ENCODE measurements at regions not wholly inside any gene's neighbourhood (a gene's known extent, or its start where the extent isn't known, plus 50 kb on each side); places are given as distances from the start of the nearest gene placed in this dataset.

DNA sequence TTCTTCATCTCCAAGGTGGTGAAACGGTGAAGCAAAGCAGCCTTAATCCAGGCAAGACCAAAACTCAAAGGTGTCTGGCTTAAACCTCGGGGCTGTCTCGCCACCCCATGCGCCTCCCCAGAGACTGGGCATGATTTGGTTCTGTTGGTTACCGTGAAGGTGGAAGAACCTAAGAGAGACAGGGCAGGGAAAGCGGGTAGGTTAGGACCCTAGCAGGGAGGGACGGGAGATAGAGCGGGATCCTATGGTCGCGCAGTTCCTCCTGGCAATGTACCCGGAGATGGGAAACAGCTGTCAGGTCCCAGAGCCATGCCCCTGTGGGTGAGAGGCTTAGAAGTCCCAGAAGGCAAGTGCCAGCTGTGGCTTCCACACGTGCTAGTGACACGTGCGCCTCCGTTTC lies 418.3 kb upstream of the IRX1 start:
- FAIRE-seq (no peak), DNase-seq (ENCODE audit: low read depth, low spot score) (no peak), ATAC-seq (no peak)
- TF ChIP-seq NFIC (IDR thresholded peaks at IDR 0.05; ENCODE audit: low read depth, low read length) (no peak), YBX1 (IDR thresholded peaks at IDR 0.05) (no peak), SMAD1 (IDR thresholded peaks at IDR 0.05; ENCODE audit: low read depth, partially characterized antibody) (no peak), KLF5 (IDR thresholded peaks at IDR 0.05; ENCODE audit: partially characterized antibody) (no peak), HDAC6 (IDR thresholded peaks at IDR 0.05; ENCODE audit: unreplicated experiment) (no peak), POLR2AphosphoS2 (IDR thresholded peaks at IDR 0.05; ENCODE audit: low read depth, low read length) (no peak)
- TF ChIP-seq, protein P1, sequence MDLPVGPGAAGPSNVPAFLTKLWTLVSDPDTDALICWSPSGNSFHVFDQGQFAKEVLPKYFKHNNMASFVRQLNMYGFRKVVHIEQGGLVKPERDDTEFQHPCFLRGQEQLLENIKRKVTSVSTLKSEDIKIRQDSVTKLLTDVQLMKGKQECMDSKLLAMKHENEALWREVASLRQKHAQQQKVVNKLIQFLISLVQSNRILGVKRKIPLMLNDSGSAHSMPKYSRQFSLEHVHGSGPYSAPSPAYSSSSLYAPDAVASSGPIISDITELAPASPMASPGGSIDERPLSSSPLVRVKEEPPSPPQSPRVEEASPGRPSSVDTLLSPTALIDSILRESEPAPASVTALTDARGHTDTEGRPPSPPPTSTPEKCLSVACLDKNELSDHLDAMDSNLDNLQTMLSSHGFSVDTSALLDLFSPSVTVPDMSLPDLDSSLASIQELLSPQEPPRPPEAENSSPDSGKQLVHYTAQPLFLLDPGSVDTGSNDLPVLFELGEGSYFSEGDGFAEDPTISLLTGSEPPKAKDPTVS (IDR thresholded peaks at IDR 0.05; ENCODE audit: low read depth, low read length): no peak
- BruUV-seq (replicated peaks): no TSS peak
- Histone ChIP-seq H3K9me3 (replicated peaks; ENCODE audit: control insufficient read depth, insufficient read depth, low read length) (no peaks in the 10 kb centered on the region; the same call in 2 of the 3 replicates), H3K4me1 (ENCODE audit: control insufficient read depth, insufficient read depth, low read length) (no peaks in the 10 kb centered on the region), H3K36me3 (ENCODE audit: control insufficient read depth in 2 of 2, insufficient read depth in 2 of 2, low read length in 1 of 2) (no peaks in the 10 kb centered on the region), H3K9ac (ENCODE audit: control insufficient read depth, insufficient read depth, low read length) (no peak overlapping the region), H3K4me3 (no peak overlapping the region), H3K4me2 (ENCODE audit: control insufficient read depth, insufficient read depth) (no peak overlapping the region), H3K27ac (ENCODE audit: control insufficient read depth, insufficient read depth) (no peak overlapping the region), H3K27me3 (replicated peaks in 1 of 2; ENCODE audit: control insufficient read depth in 2 of 2, insufficient read depth in 2 of 2, low read length in 1 of 2) (no peaks in the 10 kb centered on the region), H2AFZ (ENCODE audit: control insufficient read depth, low read depth, low read length) (no peak overlapping the region), H3K79me2 (ENCODE audit: control insufficient read depth, insufficient read depth, low read length) (no peaks in the 10 kb centered on the region), H4K20me1 (ENCODE audit: control insufficient read depth, insufficient read depth) (no peaks in the 10 kb centered on the region)
- ChIA-PET POLR2A (no interaction called here), SMC1A (ENCODE audit: uncharacterized antibody, unreplicated experiment) (no interaction called here), RAD21 (ENCODE audit: unreplicated experiment) (no interaction called here), CTCF (no interaction called here)
- WGBS (ENCODE audit: insufficient coverage, insufficient replicate concordance, low lambda C conversion rate, missing lambda C conversion rate): 58% methylated on average over 15 of the region's 15 CpGs
- in situ Hi-C loops (cut with MboI) (no loop called here), intact Hi-C loops (cut with micrococcal nuclease; ENCODE audit: unreplicated experiment) (no loop called here)

DNA sequence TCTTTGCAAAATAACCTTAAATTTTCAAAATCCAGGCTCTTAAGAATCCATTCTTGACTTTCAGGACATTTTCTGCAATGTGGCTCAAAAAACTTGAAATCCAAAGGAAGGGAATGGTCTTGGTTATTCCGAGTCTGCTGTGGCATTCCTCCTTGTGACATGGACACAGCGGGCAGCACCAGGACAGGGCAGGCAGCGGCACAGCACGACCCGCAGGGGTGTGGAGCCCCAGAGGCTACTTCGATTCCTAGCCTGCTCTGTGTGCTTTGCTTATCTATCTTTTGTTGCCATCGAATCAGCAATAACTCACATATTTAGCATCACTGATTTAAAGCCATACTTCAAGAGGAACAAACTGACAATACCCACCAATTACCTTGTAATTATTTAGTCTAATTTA lies 420.2 kb upstream of the IRX1 start:
- BruUV-seq (replicated peaks): no TSS peak
- RAD21 ChIA-PET (ENCODE audit: unreplicated experiment): no interaction called here
- WGBS (ENCODE audit: insufficient coverage, insufficient replicate concordance, low lambda C conversion rate, missing lambda C conversion rate): 6% methylated on average over 7 of the region's 7 CpGs
- no peak for FAIRE-seq
- no peaks in the 10 kb centered on the region for H3K36me3 ChIP-seq (ENCODE audit: control insufficient read depth in 2 of 2, insufficient read depth in 2 of 2, low read length in 1 of 2)
- no peak overlapping the region for H3K4me2 ChIP-seq (ENCODE audit: control insufficient read depth, insufficient read depth)
- CTCF ChIA-PET: no interaction called here
- DNase-seq (ENCODE audit: low read depth, low spot score): no peak
- H3K9ac ChIP-seq (ENCODE audit: control insufficient read depth, insufficient read depth, low read length): no peak overlapping the region
- no peak overlapping the region for H3K27ac ChIP-seq (ENCODE audit: control insufficient read depth, insufficient read depth)
- H3K9me3 ChIP-seq (replicated peaks; ENCODE audit: control insufficient read depth, insufficient read depth, low read length): no peaks in the 10 kb centered on the region
- no peaks in the 10 kb centered on the region for H4K20me1 ChIP-seq (ENCODE audit: control insufficient read depth, insufficient read depth)
- in situ Hi-C loops (cut with MboI): no loop called here
- SMC1A ChIA-PET (ENCODE audit: uncharacterized antibody, unreplicated experiment): no interaction called here
- no peaks in the 10 kb centered on the region for H3K79me2 ChIP-seq (ENCODE audit: control insufficient read depth, insufficient read depth, low read length)
- H2AFZ ChIP-seq (ENCODE audit: control insufficient read depth, low read depth, low read length): no peak overlapping the region
- H3K4me1 ChIP-seq (ENCODE audit: control insufficient read depth, insufficient read depth, low read length): no peaks in the 10 kb centered on the region
- no peak overlapping the region for H3K4me3 ChIP-seq
- no peak for ATAC-seq
- POLR2A ChIA-PET: no interaction called here
- no peaks in the 10 kb centered on the region for H3K27me3 ChIP-seq (replicated peaks in 1 of 2; ENCODE audit: control insufficient read depth in 2 of 2, insufficient read depth in 2 of 2, low read length in 1 of 2)
- intact Hi-C loops (cut with micrococcal nuclease; ENCODE audit: unreplicated experiment): no loop called here
- TF ChIP-seq ZZZ3 (IDR thresholded peaks at IDR 0.05; ENCODE audit: control insufficient read depth, insufficient read length, low read depth) (no peak), SMC3 (IDR thresholded peaks at IDR 0.05; ENCODE audit: borderline replicate concordance, low read length) (no peak), TCF12 (IDR thresholded peaks at IDR 0.05; ENCODE audit: low read depth, low read length) (no peak), RFX5 (IDR thresholded peaks at IDR 0.05; ENCODE audit: low read depth, low read length) (no peak), SRF (IDR thresholded peaks at IDR 0.05; ENCODE audit: low read depth in 2 of 2, low read length in 2 of 2) (no peak), RAD21 (IDR thresholded peaks at IDR 0.05; ENCODE audit: insufficient read depth, low read depth, low read length) (no peak), SP1 (IDR thresholded peaks at IDR 0.05; ENCODE audit: low read depth, low read length) (no peak)
- TF ChIP-seq, protein P2, sequence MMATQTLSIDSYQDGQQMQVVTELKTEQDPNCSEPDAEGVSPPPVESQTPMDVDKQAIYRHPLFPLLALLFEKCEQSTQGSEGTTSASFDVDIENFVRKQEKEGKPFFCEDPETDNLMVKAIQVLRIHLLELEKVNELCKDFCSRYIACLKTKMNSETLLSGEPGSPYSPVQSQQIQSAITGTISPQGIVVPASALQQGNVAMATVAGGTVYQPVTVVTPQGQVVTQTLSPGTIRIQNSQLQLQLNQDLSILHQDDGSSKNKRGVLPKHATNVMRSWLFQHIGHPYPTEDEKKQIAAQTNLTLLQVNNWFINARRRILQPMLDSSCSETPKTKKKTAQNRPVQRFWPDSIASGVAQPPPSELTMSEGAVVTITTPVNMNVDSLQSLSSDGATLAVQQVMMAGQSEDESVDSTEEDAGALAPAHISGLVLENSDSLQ (IDR thresholded peaks at IDR 0.05): no peak
- TF ChIP-seq, protein P3, sequence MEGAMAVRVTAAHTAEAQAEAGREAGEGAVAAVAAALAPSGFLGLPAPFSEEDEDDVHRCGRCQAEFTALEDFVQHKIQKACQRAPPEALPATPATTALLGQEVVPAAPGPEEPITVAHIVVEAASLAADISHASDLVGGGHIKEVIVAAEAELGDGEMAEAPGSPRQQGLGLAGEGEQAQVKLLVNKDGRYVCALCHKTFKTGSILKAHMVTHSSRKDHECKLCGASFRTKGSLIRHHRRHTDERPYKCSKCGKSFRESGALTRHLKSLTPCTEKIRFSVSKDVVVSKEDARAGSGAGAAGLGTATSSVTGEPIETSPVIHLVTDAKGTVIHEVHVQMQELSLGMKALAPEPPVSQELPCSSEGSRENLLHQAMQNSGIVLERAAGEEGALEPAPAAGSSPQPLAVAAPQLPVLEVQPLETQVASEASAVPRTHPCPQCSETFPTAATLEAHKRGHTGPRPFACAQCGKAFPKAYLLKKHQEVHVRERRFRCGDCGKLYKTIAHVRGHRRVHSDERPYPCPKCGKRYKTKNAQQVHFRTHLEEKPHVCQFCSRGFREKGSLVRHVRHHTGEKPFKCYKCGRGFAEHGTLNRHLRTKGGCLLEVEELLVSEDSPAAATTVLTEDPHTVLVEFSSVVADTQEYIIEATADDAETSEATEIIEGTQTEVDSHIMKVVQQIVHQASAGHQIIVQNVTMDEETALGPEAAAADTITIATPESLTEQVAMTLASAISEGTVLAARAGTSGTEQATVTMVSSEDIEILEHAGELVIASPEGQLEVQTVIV (IDR thresholded peaks at IDR 0.05; ENCODE audit: borderline replicate concordance, partially characterized antibody): no peak
